K562 (cell line): ENCODE measurements at regions not wholly inside any gene's neighbourhood (a gene's known extent, or its start where the extent isn't known, plus 50 kb on each side); places are given as distances from the start of the nearest gene placed in this dataset.

Experiments used
- E2F1 ChIP-seq: sonication (generic); formaldehyde crosslinking; IDR thresholded peaks from 2 replicates; pipeline ENCODE4 v1.8.1; 2023; ENCODE audit warnings: mild to moderate bottlenecking, missing genetic modification reagents, moderate library complexity
- ILF3 ChIP-seq: fragments of 450-650 bp; IDR thresholded peaks from 2 replicates; pipeline ENCODE4 v1.6.1; 2018; ENCODE audit warnings: antibody characterized with exemption, mild to moderate bottlenecking, moderate library complexity, borderline replicate concordance
- SLC30A9 ChIP-seq: fragments of 250-450 bp; sonication (Bioruptor Pico); IDR thresholded peaks from 2 replicates; pipeline ENCODE4 v1.8.0; 2022; ENCODE audit warnings: mild to moderate bottlenecking, moderate library complexity
- ZNF280A ChIP-seq: fragments of 450-650 bp; IDR thresholded peaks from 2 replicates; pipeline ENCODE4 v1.6.1; 2018; ENCODE audit warnings: mild to moderate bottlenecking, low read depth; ENCODE audit not compliant: partially characterized antibody
- ZNF407 ChIP-seq: fragments of 450-650 bp; IDR thresholded peaks from 2 replicates; pipeline ENCODE4 v1.6.1; 2016; ENCODE audit warnings: low read depth

- no peak for TF ChIP-seq ZNF407
- TF ChIP-seq SLC30A9 (CRISPR knock-in tag) = no peak
- TF ChIP-seq ZNF280A = no peak
- TF ChIP-seq ILF3 = no peak
- TF ChIP-seq E2F1 (CRISPR knock-in tag) = no peak
These were observed 134.6 kb downstream of the AASDH start (continued) for GRCh38 chr4:56252561-56253152.
